ENCODE measurements at regions not wholly inside any gene's neighbourhood (a gene's known extent, or its start where the extent isn't known, plus 50 kb on each side); places are given as distances from the start of the nearest gene placed in this dataset.

- DNase-seq (ENCODE audit: low read depth in 2 of 2) = no peak
- TF ChIP-seq, protein P1, sequence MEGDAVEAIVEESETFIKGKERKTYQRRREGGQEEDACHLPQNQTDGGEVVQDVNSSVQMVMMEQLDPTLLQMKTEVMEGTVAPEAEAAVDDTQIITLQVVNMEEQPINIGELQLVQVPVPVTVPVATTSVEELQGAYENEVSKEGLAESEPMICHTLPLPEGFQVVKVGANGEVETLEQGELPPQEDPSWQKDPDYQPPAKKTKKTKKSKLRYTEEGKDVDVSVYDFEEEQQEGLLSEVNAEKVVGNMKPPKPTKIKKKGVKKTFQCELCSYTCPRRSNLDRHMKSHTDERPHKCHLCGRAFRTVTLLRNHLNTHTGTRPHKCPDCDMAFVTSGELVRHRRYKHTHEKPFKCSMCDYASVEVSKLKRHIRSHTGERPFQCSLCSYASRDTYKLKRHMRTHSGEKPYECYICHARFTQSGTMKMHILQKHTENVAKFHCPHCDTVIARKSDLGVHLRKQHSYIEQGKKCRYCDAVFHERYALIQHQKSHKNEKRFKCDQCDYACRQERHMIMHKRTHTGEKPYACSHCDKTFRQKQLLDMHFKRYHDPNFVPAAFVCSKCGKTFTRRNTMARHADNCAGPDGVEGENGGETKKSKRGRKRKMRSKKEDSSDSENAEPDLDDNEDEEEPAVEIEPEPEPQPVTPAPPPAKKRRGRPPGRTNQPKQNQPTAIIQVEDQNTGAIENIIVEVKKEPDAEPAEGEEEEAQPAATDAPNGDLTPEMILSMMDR (IDR thresholded peaks at IDR 0.05; ENCODE audit: low read depth, low read length) = no peak
- H3K4me3 ChIP-seq (replicated peaks in 1 of 2; ENCODE audit: low read depth in 2 of 2, low read length in 2 of 2) = no peak overlapping the region
Measured at GRCh38 chr9:124101969-124102345, 90.4 kb downstream of the LHX2 start.

- DNase-seq (ENCODE audit: low read depth in 2 of 2) = no peak
- TF ChIP-seq, protein P1 (IDR thresholded peaks at IDR 0.05; ENCODE audit: low read depth, low read length) = no peak
- no peak overlapping the region for H3K4me3 ChIP-seq (replicated peaks in 1 of 2; ENCODE audit: low read depth in 2 of 2, low read length in 2 of 2)
Measured at GRCh38 chr9:124102363-124102762, 90.8 kb downstream of the LHX2 start.

DNA sequence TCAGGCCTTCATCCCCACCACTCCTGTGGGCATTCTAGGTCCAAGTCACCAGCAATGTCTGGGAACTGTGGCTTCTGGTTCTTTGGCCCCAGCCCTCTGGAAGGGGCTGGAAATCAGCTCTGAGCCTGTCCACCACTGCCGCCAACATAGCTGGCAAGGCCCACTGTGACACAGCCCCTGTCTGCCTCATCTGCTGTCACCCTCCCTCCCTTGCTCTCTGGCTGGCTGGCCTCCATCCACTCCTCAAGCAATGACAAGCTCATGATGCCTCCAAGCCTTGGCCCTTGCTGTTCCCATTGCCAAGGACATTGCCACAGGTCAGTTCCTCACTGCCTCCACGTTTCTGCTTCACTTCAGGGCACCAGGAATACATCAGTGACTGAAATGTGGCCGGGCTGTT, 93.7 kb downstream of the LHX2 start:
- TF ChIP-seq, protein P1 (IDR thresholded peaks at IDR 0.05; ENCODE audit: low read depth, low read length) = no peak
- DNase-seq (ENCODE audit: low read depth in 2 of 2) = no peak
- H3K4me3 ChIP-seq (replicated peaks in 1 of 2; ENCODE audit: low read depth in 2 of 2, low read length in 2 of 2) = no peak overlapping the region

GRCh38 chr9:124108216-124108615, 96.6 kb downstream of the LHX2 start:
- TF ChIP-seq, protein P1 (IDR thresholded peaks at IDR 0.05; ENCODE audit: low read depth, low read length) = no peak
- H3K4me3 ChIP-seq (replicated peaks in 1 of 2; ENCODE audit: low read depth in 2 of 2, low read length in 2 of 2) = no peak overlapping the region
- DNase-seq (ENCODE audit: low read depth in 2 of 2) = no peak

- H3K4me3 ChIP-seq (replicated peaks in 1 of 2; ENCODE audit: low read depth in 2 of 2, low read length in 2 of 2) = no peak overlapping the region
- TF ChIP-seq, protein P1 (IDR thresholded peaks at IDR 0.05; ENCODE audit: low read depth, low read length) = no peak
- DNase-seq (ENCODE audit: low read depth in 2 of 2) = peak; percentile 67 to 71
Measured at GRCh38 chr9:124110307-124110915, 98.8 kb downstream of the LHX2 start.

DNA sequence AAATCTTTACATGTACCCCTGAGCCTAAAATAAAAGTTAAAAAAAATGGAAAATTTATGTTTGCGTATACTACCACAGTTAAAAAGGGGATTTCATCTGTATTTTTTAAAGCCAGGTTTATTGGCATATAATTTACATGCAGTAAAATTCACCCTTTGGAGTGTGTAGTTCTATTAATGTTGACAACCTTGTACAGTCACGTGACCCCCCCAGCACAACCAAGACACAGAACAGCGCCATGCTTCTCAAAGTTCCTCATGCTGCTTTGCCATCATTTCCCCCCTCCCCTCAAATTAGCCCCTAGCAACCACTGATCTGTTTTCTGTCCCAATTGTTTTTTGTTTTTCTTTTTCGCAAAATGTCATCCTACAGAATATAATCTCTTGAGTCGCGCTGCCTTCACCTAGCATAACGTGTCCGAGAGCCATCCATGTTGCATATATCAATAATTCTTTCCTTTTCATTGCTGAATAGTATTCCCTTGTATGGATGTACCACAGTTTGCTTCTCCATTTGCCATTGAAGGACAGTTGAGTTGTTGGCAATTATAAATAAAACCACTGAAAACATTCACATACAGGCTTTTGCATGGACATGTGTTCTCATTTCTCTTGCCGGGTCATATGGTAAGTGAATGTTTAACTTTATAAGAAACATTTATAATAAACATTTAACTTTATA, 105.3 kb downstream of the LHX2 start:
- no peak overlapping the region for H3K4me3 ChIP-seq (replicated peaks in 1 of 2; ENCODE audit: low read depth in 2 of 2, low read length in 2 of 2)
- no peak for DNase-seq (ENCODE audit: low read depth in 2 of 2)
- TF ChIP-seq, protein P1 (IDR thresholded peaks at IDR 0.05; ENCODE audit: low read depth, low read length) = no peak

Data from cardiac fibroblast (primary cell).